ENCODE measurements at regions not wholly inside any gene's neighbourhood (a gene's known extent, or its start where the extent isn't known, plus 50 kb on each side); places are given as distances from the start of the nearest gene placed in this dataset.

- TF ChIP-seq CTCF (IDR thresholded peaks at IDR 0.05) (no peak), POLR2A (IDR thresholded peaks at IDR 0.05) (no peak)
Observed at GRCh38 chr16:63856537-63856936, 1265.3 kb downstream of the CDH11 start.

All from uterus (tissue), 2 donors.